ENCODE measurements at regions not wholly inside any gene's neighbourhood (a gene's known extent, or its start where the extent isn't known, plus 50 kb on each side); places are given as distances from the start of the nearest gene placed in this dataset.

DNA sequence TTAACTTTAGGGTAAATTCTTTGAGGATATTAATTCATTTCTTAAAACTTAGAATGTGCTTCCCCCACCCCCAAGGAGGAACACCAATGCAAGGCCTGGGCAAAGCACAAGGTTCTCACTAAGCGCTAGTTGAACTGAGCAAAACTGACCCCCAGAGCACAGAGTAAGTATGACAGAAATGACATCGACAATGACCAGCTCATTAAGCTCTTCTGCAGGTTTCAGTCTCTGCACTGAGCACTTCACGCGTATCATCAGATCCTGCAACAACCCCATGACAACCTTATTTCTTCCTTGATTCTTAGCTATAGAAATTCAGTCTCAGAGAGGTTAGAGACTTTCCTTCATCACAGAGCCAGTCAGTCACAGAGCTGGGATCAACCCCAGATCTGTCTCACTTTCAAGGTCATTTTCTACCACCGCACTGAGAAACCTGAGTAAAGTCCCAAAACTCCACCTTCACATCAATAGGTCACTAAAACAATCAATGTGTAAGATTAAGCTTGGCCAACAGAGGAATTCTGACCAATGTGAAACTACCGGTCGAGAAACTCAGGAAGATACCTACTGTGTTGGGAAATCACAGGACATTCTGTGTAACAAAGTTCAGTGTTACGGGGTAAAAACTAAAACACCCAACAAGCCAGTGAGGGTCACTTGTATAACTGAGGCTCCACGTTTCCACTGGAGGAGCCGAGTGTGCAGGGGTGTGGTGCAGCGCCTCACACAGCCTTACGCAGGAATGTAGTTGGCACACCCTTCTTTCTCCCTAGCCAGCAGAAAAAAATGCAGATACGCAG, 129.0 kb upstream of the FOXQ1 start:
- Mint-ChIP-seq H3K4me1 (no peaks in the 10 kb centered on the region), H3K4me3 (no peak overlapping the region), H3K27me3 (ENCODE audit: low read depth) (peaks cover 4% of the 10 kb centered on the region), H3K36me3 (ENCODE audit: low read depth) (no peaks in the 10 kb centered on the region), H3K9me3 (no peaks in the 10 kb centered on the region), H3K27ac (no peak overlapping the region)
- TF ChIP-seq, protein P1, sequence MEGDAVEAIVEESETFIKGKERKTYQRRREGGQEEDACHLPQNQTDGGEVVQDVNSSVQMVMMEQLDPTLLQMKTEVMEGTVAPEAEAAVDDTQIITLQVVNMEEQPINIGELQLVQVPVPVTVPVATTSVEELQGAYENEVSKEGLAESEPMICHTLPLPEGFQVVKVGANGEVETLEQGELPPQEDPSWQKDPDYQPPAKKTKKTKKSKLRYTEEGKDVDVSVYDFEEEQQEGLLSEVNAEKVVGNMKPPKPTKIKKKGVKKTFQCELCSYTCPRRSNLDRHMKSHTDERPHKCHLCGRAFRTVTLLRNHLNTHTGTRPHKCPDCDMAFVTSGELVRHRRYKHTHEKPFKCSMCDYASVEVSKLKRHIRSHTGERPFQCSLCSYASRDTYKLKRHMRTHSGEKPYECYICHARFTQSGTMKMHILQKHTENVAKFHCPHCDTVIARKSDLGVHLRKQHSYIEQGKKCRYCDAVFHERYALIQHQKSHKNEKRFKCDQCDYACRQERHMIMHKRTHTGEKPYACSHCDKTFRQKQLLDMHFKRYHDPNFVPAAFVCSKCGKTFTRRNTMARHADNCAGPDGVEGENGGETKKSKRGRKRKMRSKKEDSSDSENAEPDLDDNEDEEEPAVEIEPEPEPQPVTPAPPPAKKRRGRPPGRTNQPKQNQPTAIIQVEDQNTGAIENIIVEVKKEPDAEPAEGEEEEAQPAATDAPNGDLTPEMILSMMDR (IDR thresholded peaks at IDR 0.05; ENCODE audit: unreplicated experiment in 3 of 3), result no peak

DNA sequence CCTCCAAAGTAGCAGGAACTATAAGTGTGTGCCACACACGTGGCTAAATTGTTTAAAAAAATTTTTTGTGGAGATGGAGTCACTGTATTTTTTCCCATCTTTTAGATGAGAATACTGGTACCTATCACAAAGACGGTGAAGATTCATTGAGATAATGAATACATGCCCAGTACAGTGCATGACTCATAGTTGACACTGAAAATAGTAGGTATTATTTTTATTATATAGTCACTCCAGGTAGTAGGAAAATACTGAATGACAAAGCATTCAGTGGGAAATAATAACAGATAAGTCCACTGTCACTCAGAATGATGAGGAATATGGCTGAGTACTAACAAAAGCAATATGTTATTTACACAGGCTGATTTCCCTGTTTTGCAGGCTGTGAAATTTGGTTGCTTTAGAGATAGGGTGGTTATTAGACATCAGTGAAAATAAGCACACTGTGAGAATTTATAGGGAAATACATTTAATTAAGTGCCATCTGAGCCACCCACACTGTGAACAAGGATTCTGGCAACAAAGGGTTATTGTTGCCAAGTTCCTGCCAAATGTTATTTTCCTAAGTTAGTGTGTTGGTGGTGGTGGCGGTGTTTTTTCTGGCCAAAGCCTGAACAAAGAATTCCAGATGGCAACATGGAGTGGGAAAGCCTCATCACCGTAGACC, 129.8 kb upstream of the FOXQ1 start:
- Mint-ChIP-seq H3K27ac (no peak overlapping the region), H3K4me3 (no peak overlapping the region), H3K9me3 (no peaks in the 10 kb centered on the region), H3K36me3 (ENCODE audit: low read depth) (no peaks in the 10 kb centered on the region), H3K27me3 (ENCODE audit: low read depth) (peaks cover 4% of the 10 kb centered on the region), H3K4me1 (no peaks in the 10 kb centered on the region)
- TF ChIP-seq, protein P1 (IDR thresholded peaks at IDR 0.05; ENCODE audit: unreplicated experiment in 3 of 3), result no peak

DNA sequence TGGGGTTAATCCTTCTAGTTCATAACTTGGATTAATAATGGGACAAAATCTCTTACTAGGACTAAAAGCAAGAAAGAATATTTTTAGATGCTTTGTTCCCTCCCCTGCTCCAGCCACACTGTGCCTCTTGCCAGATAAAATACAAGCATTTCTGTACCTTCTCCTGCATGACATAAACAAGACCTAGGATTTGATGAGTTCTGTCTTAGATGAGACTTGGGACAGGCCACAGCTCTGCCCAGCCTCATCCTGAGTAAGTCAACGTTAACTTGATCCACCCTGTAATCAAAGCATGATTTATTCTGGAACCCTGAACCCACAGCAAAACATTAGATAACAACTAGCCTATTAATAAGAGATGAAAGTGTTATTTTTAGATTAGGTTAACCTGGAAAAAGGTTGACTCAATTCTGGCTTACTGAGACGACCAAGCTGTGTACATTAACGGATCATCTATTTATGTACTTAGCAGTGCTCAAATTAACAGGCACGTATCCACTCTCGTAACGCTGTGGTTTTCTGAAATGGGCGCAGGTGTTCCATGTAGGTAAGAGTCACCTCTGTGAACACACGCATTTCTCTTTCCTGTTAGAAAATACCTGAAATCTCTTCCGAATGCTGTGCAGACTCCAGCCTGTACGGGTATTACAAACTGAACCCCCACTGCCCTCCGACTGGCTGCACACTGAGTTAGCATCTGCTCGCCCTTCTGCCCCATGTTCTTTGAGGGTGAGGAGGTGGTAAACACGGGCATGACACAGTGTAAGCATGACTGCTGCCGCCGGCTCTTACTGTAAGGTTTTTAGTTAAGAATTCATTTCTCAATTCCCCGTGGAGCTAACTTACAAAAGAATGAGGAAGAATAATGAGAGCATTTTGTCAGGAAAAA, 132.1 kb upstream of the FOXQ1 start:
- H3K27me3 Mint-ChIP-seq (ENCODE audit: low read depth), result peaks cover 8% of the 10 kb centered on the region
- TF ChIP-seq, protein P1 (IDR thresholded peaks at IDR 0.05; ENCODE audit: unreplicated experiment in 3 of 3), result no peak
- H3K9me3 Mint-ChIP-seq, result no peaks in the 10 kb centered on the region
- no peaks in the 10 kb centered on the region for H3K36me3 Mint-ChIP-seq (ENCODE audit: low read depth)
- H3K4me1 Mint-ChIP-seq, result no peaks in the 10 kb centered on the region
- no peak overlapping the region for H3K27ac Mint-ChIP-seq
- no peak overlapping the region for H3K4me3 Mint-ChIP-seq

DNA sequence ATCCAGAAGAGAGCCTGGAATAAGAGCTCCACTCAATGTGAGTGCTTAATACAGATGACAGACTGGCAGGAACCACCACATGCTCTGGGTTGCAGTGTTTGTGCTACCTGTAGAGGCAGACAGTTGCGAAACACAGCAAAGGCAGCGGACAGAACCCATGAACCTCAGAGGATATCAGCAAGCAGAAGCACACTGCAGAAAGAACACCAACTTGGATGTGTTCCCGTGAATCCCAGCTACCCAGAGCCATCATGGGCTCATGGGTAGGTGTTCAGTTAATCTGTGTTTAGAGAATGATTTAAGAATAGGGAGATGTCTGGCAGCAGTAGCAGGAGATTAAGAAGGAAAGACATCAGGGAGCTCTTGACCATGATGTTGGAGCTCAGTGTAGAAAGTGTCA, 133.3 kb upstream of the FOXQ1 start:
- no peaks in the 10 kb centered on the region for H3K4me1 Mint-ChIP-seq
- TF ChIP-seq, protein P1 (IDR thresholded peaks at IDR 0.05; ENCODE audit: unreplicated experiment in 3 of 3), result no peak
- H3K9me3 Mint-ChIP-seq, result peaks cover 5% of the 10 kb centered on the region
- no peaks in the 10 kb centered on the region for H3K36me3 Mint-ChIP-seq (ENCODE audit: low read depth)
- peaks cover 8% of the 10 kb centered on the region for H3K27me3 Mint-ChIP-seq (ENCODE audit: low read depth)
- H3K27ac Mint-ChIP-seq, result no peak overlapping the region
- no peak overlapping the region for H3K4me3 Mint-ChIP-seq

DNA sequence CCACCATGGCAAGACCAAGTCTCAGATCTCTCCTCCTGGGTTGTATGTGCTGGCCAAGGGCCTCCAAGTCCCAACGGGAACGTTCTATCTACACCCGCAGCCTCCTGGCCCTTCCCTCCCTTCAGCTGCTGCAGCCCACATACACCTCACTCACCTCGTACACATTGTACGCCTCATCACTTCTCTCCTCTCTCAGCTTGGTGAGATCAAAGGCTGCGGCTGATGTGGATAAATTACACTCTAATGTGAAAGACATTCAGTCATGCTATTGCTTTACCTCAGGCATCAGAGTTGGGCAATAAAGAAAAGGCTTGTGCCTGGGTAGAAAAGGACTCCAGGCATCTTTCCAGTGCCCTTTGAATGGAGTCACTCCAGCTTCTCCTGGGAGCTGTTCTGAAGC, 135.3 kb upstream of the FOXQ1 start:
- Mint-ChIP-seq H3K4me1 (no peaks in the 10 kb centered on the region), H3K27me3 (ENCODE audit: low read depth) (peaks cover 8% of the 10 kb centered on the region), H3K4me3 (no peak overlapping the region), H3K27ac (peak overlapping the region in 1 of 3 experiments; percentile 4), H3K9me3 (peaks cover 8% of the 10 kb centered on the region), H3K36me3 (ENCODE audit: low read depth) (no peaks in the 10 kb centered on the region)
- TF ChIP-seq, protein P1 (IDR thresholded peaks at IDR 0.05; ENCODE audit: unreplicated experiment in 3 of 3), result no peak

Measured in nephron (organoid).